SK-N-SH treated with all-trans-retinoic acid at 6 μM for 48 hours (cell line): ENCODE measurements at regions not wholly inside any gene's neighbourhood (a gene's known extent, or its start where the extent isn't known, plus 50 kb on each side); places are given as distances from the start of the nearest gene placed in this dataset.

ENCODE experiments used
- ATAC-seq: fragments of 200-7000 bp; cut with Tn5 transposase; 3 replicates; pipeline ENCODE4 v1.9.1; 2020; ENCODE audit warnings: mild to moderate bottlenecking, moderate library complexity
- ARNTL ChIP-seq: fragments of 450-650 bp; formaldehyde crosslinking; IDR thresholded peaks from 2 replicates; pipeline ENCODE4 v1.5.0; 2020; ENCODE audit warnings: low read depth, mild to moderate bottlenecking, moderate library complexity, borderline replicate concordance
- BACH2 ChIP-seq: fragments of 250-450 bp; sonication (Bioruptor Pico); IDR thresholded peaks from 2 replicates; pipeline ENCODE4 v1.9.0; 2021; ENCODE audit warnings: mild to moderate bottlenecking, borderline replicate concordance
- CSDC2 ChIP-seq: fragments of 250-450 bp; sonication (Bioruptor Pico); IDR thresholded peaks from 2 replicates; pipeline ENCODE4 v1.5.0; 2020; ENCODE audit warnings: mild to moderate bottlenecking, moderate library complexity
- ESRRG ChIP-seq: fragments of 250-450 bp; sonication (Bioruptor Pico); IDR thresholded peaks from 2 replicates; pipeline ENCODE4 v1.6.1; 2021; ENCODE audit warnings: mild to moderate bottlenecking
- GLIS3 ChIP-seq: fragments of 250-450 bp; sonication (Bioruptor Pico); IDR thresholded peaks from 2 replicates; pipeline ENCODE4 v1.5.0; 2020; ENCODE audit warnings: mild to moderate bottlenecking, moderate library complexity
- ISL1 ChIP-seq: fragments of 250-450 bp; sonication (Bioruptor Pico); IDR thresholded peaks from 2 replicates; pipeline ENCODE4 v2.1.2; 2022; ENCODE audit warnings: mild to moderate bottlenecking, moderate library complexity
- OSR1 ChIP-seq: fragments of 250-450 bp; sonication (Bioruptor Pico); IDR thresholded peaks from 2 replicates; pipeline ENCODE4 v1.8.0; 2022; ENCODE audit warnings: moderate library complexity, mild to moderate bottlenecking, inconsistent platforms
- PPARA ChIP-seq: fragments of 250-450 bp; sonication (Bioruptor Pico); IDR thresholded peaks from 2 replicates; pipeline ENCODE4 v1.5.0; 2020; ENCODE audit warnings: mild to moderate bottlenecking, borderline replicate concordance
- RARB ChIP-seq: fragments of 250-450 bp; sonication (Bioruptor Pico); IDR thresholded peaks from 2 replicates; pipeline ENCODE4 v1.8.0; 2021; ENCODE audit warnings: mild to moderate bottlenecking, moderate library complexity
- TCF4 ChIP-seq: fragments of 250-450 bp; sonication (Bioruptor Pico); IDR thresholded peaks from 2 replicates; pipeline ENCODE4 v1.8.0; 2021; ENCODE audit warnings: mild to moderate bottlenecking, moderate library complexity, borderline replicate concordance
- TOX ChIP-seq: fragments of 250-450 bp; sonication (Bioruptor Pico); IDR thresholded peaks from 2 replicates; pipeline ENCODE4 v1.8.0; 2021; ENCODE audit warnings: mild to moderate bottlenecking, moderate library complexity, borderline replicate concordance
- ZC3H10 ChIP-seq: fragments of 250-450 bp; sonication (Bioruptor Pico); IDR thresholded peaks from 2 replicates; pipeline ENCODE4 v1.5.1; 2021; ENCODE audit warnings: mild to moderate bottlenecking, moderate library complexity
- ZFP3 ChIP-seq: fragments of 250-450 bp; sonication (Bioruptor Pico); IDR thresholded peaks from 2 replicates; pipeline ENCODE4 v1.5.0; 2020; ENCODE audit warnings: mild to moderate bottlenecking, moderate library complexity
- ZFP30 ChIP-seq: fragments of 450-650 bp; formaldehyde crosslinking; IDR thresholded peaks from 2 replicates; pipeline ENCODE4 v1.5.0; 2022; ENCODE audit warnings: mild to moderate bottlenecking, moderate library complexity
- ZNF8 ChIP-seq: fragments of 450-650 bp; formaldehyde crosslinking; IDR thresholded peaks from 2 replicates; pipeline ENCODE4 v1.5.0; 2020; ENCODE audit warnings: mild to moderate bottlenecking, moderate library complexity
- TF ChIP-seq, protein P1 (sequence below): fragments of 250-450 bp; sonication (Bioruptor Pico); IDR thresholded peaks from 2 replicates; pipeline ENCODE4 v1.5.0; 2020; ENCODE audit warnings: mild to moderate bottlenecking, moderate library complexity
- TF ChIP-seq, protein P2 (sequence below): fragments of 250-450 bp; sonication (Bioruptor Pico); IDR thresholded peaks from 2 replicates; pipeline ENCODE4 v1.8.0; 2021; ENCODE audit warnings: low read depth, mild to moderate bottlenecking, moderate library complexity, borderline replicate concordance
- TF ChIP-seq, protein P3 (sequence below): fragments of 250-450 bp; sonication (Bioruptor Pico); IDR thresholded peaks from 2 replicates; pipeline ENCODE4 v1.5.1; 2021; ENCODE audit warnings: mild to moderate bottlenecking, moderate library complexity
- TF ChIP-seq, protein P4 (sequence below): fragments of 250-450 bp; sonication (Bioruptor Pico); IDR thresholded peaks from 2 replicates; pipeline ENCODE4 v1.5.1; 2020; ENCODE audit warnings: low read depth, mild to moderate bottlenecking, moderate library complexity
- TF ChIP-seq, protein P5 (sequence below): fragments of 250-450 bp; sonication (Bioruptor Pico); IDR thresholded peaks from 2 replicates; pipeline ENCODE4 v1.8.0; 2020; ENCODE audit warnings: mild to moderate bottlenecking, moderate library complexity, borderline replicate concordance

DNA sequence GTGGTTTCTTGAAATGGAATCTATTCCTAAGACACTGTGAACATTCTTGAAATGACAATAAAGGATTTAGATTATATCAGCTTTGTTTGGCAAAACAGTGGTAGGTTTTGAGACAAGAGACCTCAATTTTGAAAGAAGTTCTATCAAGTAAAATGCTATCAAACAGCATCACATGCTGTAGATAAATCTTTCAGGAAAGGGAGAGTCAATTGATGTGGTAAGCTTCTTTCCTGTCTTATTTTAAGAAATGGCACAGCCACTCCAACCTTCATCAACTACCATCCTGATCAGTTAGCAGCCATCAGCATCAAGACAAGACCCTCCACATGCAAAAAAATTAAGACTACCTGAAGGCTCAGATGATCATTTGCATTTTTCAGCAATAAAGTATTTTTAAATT is 495.4 kb downstream of the TRIB2 start:
- TF ChIP-seq ARNTL (CRISPR knock-in tag) (no peak), CSDC2 (no peak), ISL1 (CRISPR knock-in tag) (no peak), ZFP30 (CRISPR knock-in tag) (no peak), GLIS3 (CRISPR knock-in tag) (no peak), ZNF8 (no peak), PPARA (CRISPR knock-in tag) (no peak), ZFP3 (CRISPR knock-in tag) (no peak), TOX (CRISPR knock-in tag) (no peak), ESRRG (no peak), OSR1 (CRISPR knock-in tag) (no peak), ZC3H10 (CRISPR knock-in tag) (no peak), TCF4 (CRISPR knock-in tag) (no peak)
- TF ChIP-seq, protein P1, sequence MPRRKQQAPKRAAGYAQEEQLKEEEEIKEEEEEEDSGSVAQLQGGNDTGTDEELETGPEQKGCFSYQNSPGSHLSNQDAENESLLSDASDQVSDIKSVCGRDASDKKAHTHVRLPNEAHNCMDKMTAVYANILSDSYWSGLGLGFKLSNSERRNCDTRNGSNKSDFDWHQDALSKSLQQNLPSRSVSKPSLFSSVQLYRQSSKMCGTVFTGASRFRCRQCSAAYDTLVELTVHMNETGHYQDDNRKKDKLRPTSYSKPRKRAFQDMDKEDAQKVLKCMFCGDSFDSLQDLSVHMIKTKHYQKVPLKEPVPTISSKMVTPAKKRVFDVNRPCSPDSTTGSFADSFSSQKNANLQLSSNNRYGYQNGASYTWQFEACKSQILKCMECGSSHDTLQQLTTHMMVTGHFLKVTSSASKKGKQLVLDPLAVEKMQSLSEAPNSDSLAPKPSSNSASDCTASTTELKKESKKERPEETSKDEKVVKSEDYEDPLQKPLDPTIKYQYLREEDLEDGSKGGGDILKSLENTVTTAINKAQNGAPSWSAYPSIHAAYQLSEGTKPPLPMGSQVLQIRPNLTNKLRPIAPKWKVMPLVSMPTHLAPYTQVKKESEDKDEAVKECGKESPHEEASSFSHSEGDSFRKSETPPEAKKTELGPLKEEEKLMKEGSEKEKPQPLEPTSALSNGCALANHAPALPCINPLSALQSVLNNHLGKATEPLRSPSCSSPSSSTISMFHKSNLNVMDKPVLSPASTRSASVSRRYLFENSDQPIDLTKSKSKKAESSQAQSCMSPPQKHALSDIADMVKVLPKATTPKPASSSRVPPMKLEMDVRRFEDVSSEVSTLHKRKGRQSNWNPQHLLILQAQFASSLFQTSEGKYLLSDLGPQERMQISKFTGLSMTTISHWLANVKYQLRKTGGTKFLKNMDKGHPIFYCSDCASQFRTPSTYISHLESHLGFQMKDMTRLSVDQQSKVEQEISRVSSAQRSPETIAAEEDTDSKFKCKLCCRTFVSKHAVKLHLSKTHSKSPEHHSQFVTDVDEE (CRISPR knock-in tag) = no peak
- TF ChIP-seq, protein P2, sequence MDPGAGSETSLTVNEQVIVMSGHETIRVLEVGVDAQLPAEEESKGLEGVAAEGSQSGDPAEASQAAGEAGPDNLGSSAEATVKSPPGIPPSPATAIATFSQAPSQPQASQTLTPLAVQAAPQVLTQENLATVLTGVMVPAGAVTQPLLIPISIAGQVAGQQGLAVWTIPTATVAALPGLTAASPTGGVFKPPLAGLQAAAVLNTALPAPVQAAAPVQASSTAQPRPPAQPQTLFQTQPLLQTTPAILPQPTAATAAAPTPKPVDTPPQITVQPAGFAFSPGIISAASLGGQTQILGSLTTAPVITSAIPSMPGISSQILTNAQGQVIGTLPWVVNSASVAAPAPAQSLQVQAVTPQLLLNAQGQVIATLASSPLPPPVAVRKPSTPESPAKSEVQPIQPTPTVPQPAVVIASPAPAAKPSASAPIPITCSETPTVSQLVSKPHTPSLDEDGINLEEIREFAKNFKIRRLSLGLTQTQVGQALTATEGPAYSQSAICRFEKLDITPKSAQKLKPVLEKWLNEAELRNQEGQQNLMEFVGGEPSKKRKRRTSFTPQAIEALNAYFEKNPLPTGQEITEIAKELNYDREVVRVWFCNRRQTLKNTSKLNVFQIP (CRISPR knock-in tag) = no peak
- TF ChIP-seq, protein P3, sequence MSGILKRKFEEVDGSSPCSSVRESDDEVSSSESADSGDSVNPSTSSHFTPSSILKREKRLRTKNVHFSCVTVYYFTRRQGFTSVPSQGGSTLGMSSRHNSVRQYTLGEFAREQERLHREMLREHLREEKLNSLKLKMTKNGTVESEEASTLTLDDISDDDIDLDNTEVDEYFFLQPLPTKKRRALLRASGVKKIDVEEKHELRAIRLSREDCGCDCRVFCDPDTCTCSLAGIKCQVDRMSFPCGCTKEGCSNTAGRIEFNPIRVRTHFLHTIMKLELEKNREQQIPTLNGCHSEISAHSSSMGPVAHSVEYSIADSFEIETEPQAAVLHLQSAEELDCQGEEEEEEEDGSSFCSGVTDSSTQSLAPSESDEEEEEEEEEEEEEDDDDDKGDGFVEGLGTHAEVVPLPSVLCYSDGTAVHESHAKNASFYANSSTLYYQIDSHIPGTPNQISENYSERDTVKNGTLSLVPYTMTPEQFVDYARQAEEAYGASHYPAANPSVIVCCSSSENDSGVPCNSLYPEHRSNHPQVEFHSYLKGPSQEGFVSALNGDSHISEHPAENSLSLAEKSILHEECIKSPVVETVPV (CRISPR knock-in tag) = no peak
- TF ChIP-seq, protein P4, sequence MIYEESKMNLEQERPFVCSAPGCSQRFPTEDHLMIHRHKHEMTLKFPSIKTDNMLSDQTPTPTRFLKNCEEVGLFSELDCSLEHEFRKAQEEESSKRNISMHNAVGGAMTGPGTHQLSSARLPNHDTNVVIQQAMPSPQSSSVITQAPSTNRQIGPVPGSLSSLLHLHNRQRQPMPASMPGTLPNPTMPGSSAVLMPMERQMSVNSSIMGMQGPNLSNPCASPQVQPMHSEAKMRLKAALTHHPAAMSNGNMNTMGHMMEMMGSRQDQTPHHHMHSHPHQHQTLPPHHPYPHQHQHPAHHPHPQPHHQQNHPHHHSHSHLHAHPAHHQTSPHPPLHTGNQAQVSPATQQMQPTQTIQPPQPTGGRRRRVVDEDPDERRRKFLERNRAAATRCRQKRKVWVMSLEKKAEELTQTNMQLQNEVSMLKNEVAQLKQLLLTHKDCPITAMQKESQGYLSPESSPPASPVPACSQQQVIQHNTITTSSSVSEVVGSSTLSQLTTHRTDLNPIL (CRISPR knock-in tag) = no peak
- TF ChIP-seq, all 23 proteins: peak for 0

DNA sequence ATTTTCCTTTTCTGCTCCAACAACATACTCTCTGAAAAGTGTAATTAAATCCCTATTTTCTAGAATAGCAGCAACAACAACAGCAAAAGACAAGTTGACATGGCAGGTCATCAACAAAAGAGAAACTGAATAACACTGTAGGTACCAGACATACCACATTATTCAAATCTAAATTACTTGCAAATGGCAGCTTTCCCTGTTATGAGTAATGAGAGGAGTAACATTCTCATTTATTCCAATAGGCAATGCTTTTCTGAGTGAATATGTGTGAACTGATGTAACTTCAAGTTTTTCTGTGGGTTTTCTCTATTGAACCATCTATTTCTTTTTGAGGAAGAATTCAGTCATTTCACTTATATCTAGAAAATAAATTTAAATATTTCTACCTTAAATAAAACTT is 501.5 kb downstream of the TRIB2 start:
- TF ChIP-seq ZFP3 (CRISPR knock-in tag) (no peak), CSDC2 (no peak), BACH2 (CRISPR knock-in tag) (no peak)
- no peak for ATAC-seq

More for the DNA sequence above, 495.4 kb downstream of the TRIB2 start:
- no peak for ATAC-seq

DNA sequence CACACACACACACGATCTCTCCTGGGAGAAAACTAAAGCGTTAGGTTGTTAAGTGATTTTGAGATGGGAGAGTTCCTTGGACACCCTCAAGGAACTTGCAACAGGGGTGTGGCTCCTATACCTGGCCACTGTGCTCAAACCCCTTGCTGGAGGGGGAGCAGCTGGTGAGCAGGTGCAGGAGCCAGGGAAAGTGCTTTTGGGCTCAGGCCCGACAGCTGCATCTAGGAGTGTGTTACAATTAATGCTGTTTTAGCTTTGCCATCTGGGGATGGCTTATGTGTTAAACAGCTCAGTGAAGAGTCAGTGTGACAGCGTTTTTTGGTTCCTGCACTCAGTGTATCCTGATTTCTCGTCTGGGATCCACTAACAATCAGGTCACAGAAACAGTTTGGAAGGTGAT is 510.8 kb downstream of the TRIB2 start:
- ATAC-seq = no peak

More for the DNA sequence above, 510.8 kb downstream of the TRIB2 start:
- TF ChIP-seq, protein P5, sequence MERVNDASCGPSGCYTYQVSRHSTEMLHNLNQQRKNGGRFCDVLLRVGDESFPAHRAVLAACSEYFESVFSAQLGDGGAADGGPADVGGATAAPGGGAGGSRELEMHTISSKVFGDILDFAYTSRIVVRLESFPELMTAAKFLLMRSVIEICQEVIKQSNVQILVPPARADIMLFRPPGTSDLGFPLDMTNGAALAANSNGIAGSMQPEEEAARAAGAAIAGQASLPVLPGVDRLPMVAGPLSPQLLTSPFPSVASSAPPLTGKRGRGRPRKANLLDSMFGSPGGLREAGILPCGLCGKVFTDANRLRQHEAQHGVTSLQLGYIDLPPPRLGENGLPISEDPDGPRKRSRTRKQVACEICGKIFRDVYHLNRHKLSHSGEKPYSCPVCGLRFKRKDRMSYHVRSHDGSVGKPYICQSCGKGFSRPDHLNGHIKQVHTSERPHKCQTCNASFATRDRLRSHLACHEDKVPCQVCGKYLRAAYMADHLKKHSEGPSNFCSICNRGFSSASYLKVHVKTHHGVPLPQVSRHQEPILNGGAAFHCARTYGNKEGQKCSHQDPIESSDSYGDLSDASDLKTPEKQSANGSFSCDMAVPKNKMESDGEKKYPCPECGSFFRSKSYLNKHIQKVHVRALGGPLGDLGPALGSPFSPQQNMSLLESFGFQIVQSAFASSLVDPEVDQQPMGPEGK (CRISPR knock-in tag) = no peak
- TF ChIP-seq TCF4 (CRISPR knock-in tag) (no peak), RARB (CRISPR knock-in tag) (no peak), ZFP3 (CRISPR knock-in tag) (no peak)
- TF ChIP-seq, protein P3 (CRISPR knock-in tag) = no peak
